Stomach (tissue), 8 donors: ENCODE measurements at regions not wholly inside any gene's neighbourhood (a gene's known extent, or its start where the extent isn't known, plus 50 kb on each side); places are given as distances from the start of the nearest gene placed in this dataset.

Experiments
- DNase-seq, 2 donors: peaks; one replicate each; pipeline versions ENCODE4 v3.0.0 to v3.0.0-alpha.2; 2013 to 2019
- H3K27ac ChIP-seq, 5 donors: fragments of 200-600 bp in 4 of 5; sonication (generic) in 4 of 5; one replicate each; pipeline ENCODE4 v1.5.1; 2013 to 2019; ENCODE audit warnings: mild to moderate bottlenecking in 1 of 5, moderate library complexity in 1 of 5
- H3K27me3 ChIP-seq, 3 donors: fragments of 200-600 bp; sonication (generic); one replicate each; pipeline ENCODE4 v1.5.1; 2017 to 2019; ENCODE audit warnings: mixed run types in 1 of 3
- H3K36me3 ChIP-seq, 4 donors: fragments of 200-600 bp; sonication (generic); 1 replicate in 3 of 4; 2 replicates in 1 of 4; pipeline ENCODE4 v1.5.1; 2016 to 2019
- H3K4me1 ChIP-seq, 4 donors: fragments of 200-600 bp; sonication (generic); one replicate each; pipeline ENCODE4 v1.5.1; 2016 to 2019
- H3K4me3 ChIP-seq, 4 donors: fragments of 200-600 bp; sonication (generic) in 3 of 4; one replicate each; pipeline ENCODE4 v1.5.1; 2016 to 2019; ENCODE audit warnings: mild to moderate bottlenecking in 1 of 4
- H3K9me3 ChIP-seq, 4 donors: fragments of 200-600 bp; sonication (generic); one replicate each; pipeline ENCODE4 v1.5.1; 2016 to 2019
- EP300 ChIP-seq: sonication (generic); formaldehyde crosslinking; IDR thresholded peaks from one replicate; pipeline ENCODE4 v1.6.1; 2017; ENCODE audit warnings: antibody characterized with exemption
- POLR2A ChIP-seq, 4 donors: fragments of 450-650 bp; IDR thresholded peaks; one replicate each; pipeline ENCODE4 v1.6.1; 2016; ENCODE audit warnings: antibody characterized with exemption in 4 of 4, control low read depth in 2 of 4, mild to moderate bottlenecking in 1 of 4, moderate library complexity in 1 of 4
- POLR2AphosphoS5 ChIP-seq, 3 donors: sonication (generic); formaldehyde crosslinking; IDR thresholded peaks; one replicate each; pipeline ENCODE4 v1.6.1; 2016; ENCODE audit warnings: antibody characterized with exemption in 3 of 3
- WGBS, 5 donors: extraction: QIAGEN DNeasy Blood & Tissue Kit in 3 of 5; methylation state at CpG; one replicate each; pipeline versions ENCODE4 v1.1.5 to v1.1.7; 2013 to 2018; 5-methylcytosine and 5-hydroxymethylcytosine counted together
- intact Hi-C: fragments of 100-400 bp; cut with DNase I; formaldehyde crosslinking; loops from one replicate; pipeline ENCODE4 v1.15.1; 2023; ENCODE audit warnings: low total_unique reads
- TF ChIP-seq, protein P1 (sequence below), 7 experiments: fragments of 450-650 bp in 4 of 7; fragments of 200-600 bp in 3 of 7; sonication (generic) in 3 of 7; IDR thresholded peaks; one replicate each; pipeline ENCODE4 v1.5.1; 2016 to 2019; ENCODE audit warnings: antibody characterized with exemption in 7 of 7, control low read depth in 2 of 7, mild to moderate bottlenecking in 1 of 7
- donor health status: healthy with polysubstance abuse.
- donor health status: Bipolar disorder and iron deficiency.
- donor health status: healthy.

DNA sequence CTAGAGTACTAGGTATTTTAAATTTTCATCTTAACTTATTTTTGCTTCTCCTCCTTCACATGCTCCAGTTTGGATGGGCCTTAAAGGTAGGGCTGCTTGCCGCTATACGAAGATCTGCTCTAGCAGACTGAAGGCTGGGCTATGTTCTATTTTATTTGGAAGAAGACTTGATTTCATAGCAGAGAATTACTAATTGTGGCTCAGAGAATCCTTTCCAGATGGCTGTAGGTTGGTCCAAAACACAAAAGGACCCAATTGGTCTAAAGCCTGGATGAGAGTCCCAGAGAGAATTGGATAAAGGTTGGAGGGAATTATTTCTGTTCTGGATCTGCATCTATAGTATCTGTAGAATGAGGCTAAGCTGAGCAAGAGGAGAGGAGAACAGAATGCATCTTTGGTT lies 719.4 kb upstream of the PTBP2 start:
- intact Hi-C loops = no loop called here
- 73 to 87% (median 85%) methylated on average over 2 of the region's 2 CpGs for WGBS, 5 donors
- DNase-seq = no peak
- H3K4me3 ChIP-seq = no peak overlapping the region
- H3K27ac ChIP-seq = no peak overlapping the region
- no peaks in the 10 kb centered on the region for H3K36me3 ChIP-seq
- no peaks in the 10 kb centered on the region for H3K9me3 ChIP-seq
- no peaks in the 10 kb centered on the region for H3K27me3 ChIP-seq
- TF ChIP-seq POLR2AphosphoS5 (IDR thresholded peaks at IDR 0.05) (no peak), EP300 (no peak), POLR2A (IDR thresholded peaks at IDR 0.05) (no peak)
- TF ChIP-seq, protein P1, sequence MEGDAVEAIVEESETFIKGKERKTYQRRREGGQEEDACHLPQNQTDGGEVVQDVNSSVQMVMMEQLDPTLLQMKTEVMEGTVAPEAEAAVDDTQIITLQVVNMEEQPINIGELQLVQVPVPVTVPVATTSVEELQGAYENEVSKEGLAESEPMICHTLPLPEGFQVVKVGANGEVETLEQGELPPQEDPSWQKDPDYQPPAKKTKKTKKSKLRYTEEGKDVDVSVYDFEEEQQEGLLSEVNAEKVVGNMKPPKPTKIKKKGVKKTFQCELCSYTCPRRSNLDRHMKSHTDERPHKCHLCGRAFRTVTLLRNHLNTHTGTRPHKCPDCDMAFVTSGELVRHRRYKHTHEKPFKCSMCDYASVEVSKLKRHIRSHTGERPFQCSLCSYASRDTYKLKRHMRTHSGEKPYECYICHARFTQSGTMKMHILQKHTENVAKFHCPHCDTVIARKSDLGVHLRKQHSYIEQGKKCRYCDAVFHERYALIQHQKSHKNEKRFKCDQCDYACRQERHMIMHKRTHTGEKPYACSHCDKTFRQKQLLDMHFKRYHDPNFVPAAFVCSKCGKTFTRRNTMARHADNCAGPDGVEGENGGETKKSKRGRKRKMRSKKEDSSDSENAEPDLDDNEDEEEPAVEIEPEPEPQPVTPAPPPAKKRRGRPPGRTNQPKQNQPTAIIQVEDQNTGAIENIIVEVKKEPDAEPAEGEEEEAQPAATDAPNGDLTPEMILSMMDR (IDR thresholded peaks at IDR 0.05) = no peak
- no peaks in the 10 kb centered on the region for H3K4me1 ChIP-seq

DNA sequence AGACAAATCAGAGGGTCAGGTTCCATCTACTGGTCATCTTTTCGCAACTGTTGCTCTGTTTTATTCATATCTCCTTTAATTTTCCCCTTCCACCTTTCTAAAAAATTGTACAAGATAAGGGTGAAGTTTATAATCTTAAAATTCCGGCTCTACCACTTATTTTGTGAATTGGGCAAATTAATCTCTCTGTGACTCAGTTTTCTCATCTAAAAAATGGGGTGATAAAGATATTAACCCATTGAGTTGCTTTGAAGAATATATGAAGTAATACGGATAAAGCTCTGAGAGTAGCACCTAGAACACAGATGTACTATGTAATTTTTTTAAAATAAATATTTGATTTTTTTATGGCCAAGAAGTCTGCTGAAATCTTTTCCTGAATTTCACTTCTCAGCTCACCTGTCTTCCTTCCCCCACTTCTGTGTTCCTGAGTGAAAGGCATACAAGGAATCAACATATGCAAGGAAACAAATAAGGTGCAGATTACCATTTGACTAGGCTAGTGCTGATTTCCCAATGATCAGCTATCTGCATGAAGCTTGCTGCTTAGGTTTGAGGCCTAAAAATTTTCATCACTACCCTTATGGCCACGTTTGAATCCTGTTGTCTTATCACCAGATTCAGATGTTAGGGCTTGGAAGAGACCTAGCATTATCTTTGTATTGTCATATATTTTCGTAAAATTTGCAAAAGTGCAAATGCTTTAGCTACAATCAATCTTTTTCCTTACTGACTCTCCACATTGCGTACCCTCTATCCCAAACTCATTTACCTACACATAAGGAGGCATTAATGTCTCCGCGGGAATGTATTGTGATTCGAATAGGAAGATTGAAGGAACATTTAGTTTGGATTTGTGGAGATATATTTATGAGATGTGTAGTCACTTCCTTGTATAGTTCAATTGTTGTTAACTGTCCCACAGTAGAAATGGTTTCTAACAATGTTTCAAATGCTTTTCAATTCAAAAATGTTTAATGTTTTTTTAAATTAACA lies 718.3 kb upstream of the PTBP2 start:
- Histone ChIP-seq H3K27me3 (no peaks in the 10 kb centered on the region), H3K9me3 (no peaks in the 10 kb centered on the region), H3K4me3 (no peak overlapping the region), H3K36me3 (no peaks in the 10 kb centered on the region), H3K27ac (no peak overlapping the region), H3K4me1 (no peaks in the 10 kb centered on the region)
- no peak for DNase-seq
- intact Hi-C loops = no loop called here
- TF ChIP-seq POLR2A (IDR thresholded peaks at IDR 0.05) (no peak), POLR2AphosphoS5 (IDR thresholded peaks at IDR 0.05) (no peak), EP300 (no peak)
- TF ChIP-seq, protein P1 (IDR thresholded peaks at IDR 0.05) = no peak
- 72 to 77% (median 74%) methylated on average over 9 of the region's 9 CpGs for WGBS, 5 donors

DNA sequence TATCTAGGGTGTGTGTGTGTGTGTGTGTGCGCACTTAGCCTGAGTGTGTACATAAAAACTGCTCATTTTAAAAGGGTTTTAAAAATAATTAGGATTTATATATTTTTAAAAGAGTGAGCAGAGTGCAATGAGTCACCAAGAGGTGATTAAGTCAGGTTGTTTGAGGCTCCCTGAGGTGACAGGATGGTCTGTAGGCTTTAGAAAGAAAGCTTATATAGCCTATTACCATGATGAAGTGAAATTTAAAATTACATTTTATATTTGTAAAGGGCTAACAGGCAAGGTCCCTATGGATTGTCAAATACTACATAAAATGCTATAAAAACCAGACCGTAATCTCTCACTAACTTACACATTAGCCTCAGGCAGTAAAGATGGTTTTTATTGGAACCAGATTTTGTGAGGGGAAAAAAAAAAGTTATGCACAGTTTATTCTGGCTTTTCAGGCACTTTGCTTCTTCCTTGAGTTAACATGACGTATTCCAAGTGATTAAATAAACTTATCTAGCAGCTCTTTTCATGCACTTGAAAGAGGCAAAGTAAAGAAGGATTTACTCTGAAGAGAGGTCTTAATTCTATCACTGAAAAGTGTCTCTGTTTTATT lies 711.7 kb upstream of the PTBP2 start:
- intact Hi-C loops = no loop called here
- WGBS, 5 donors = 48 to 63% (median 58%) methylated on average over 3 of the region's 3 CpGs
- TF ChIP-seq, protein P1 (IDR thresholded peaks at IDR 0.05) = no peak
- no peak for TF ChIP-seq POLR2AphosphoS5 (IDR thresholded peaks at IDR 0.05)
- no peak for TF ChIP-seq EP300
- TF ChIP-seq POLR2A (IDR thresholded peaks at IDR 0.05) = no peak
- peak in 1 of 2 donors; percentile 3 for DNase-seq
- no peaks in the 10 kb centered on the region for H3K4me1 ChIP-seq
- no peak overlapping the region for H3K4me3 ChIP-seq
- H3K36me3 ChIP-seq = no peaks in the 10 kb centered on the region
- no peaks in the 10 kb centered on the region for H3K27me3 ChIP-seq
- no peaks in the 10 kb centered on the region for H3K9me3 ChIP-seq
- no peak overlapping the region for H3K27ac ChIP-seq

DNA sequence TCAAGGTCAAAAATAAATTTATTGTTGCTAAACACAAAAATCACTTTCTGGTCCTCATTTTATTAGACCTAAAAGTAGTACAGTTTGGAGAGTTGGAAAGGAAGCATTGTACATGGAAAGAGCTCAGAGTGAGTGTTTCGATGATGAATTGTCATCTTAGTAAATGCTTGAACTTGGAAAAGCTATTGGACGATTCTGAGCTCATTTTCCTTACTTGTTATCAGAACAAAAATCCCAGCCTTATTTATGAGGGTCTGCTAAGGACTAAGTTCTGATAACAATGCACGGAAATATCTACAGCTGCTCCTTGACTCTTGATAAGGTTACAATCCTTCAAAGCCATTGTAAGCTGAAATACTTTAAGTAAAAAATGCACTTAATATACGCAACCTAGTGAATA lies 710.0 kb upstream of the PTBP2 start:
- DNase-seq = no peak
- intact Hi-C loops = no loop called here
- Histone ChIP-seq H3K4me1 (no peaks in the 10 kb centered on the region), H3K36me3 (no peaks in the 10 kb centered on the region), H3K9me3 (no peaks in the 10 kb centered on the region), H3K27me3 (no peaks in the 10 kb centered on the region), H3K27ac (no peak overlapping the region), H3K4me3 (no peak overlapping the region)
- TF ChIP-seq POLR2AphosphoS5 (IDR thresholded peaks at IDR 0.05) = no peak
- TF ChIP-seq, protein P1 (IDR thresholded peaks at IDR 0.05) = no peak
- TF ChIP-seq POLR2A (IDR thresholded peaks at IDR 0.05) = no peak
- no peak for TF ChIP-seq EP300
- 42 to 53% (median 47%) methylated on average over 4 of the region's 4 CpGs for WGBS, 5 donors
